ENCODE measurements at regions not wholly inside any gene's neighbourhood (a gene's known extent, or its start where the extent isn't known, plus 50 kb on each side); places are given as distances from the start of the nearest gene placed in this dataset.
A peak's percentile ranks its signal among the peaks of the same experiment; 100 is the strongest.

DNA sequence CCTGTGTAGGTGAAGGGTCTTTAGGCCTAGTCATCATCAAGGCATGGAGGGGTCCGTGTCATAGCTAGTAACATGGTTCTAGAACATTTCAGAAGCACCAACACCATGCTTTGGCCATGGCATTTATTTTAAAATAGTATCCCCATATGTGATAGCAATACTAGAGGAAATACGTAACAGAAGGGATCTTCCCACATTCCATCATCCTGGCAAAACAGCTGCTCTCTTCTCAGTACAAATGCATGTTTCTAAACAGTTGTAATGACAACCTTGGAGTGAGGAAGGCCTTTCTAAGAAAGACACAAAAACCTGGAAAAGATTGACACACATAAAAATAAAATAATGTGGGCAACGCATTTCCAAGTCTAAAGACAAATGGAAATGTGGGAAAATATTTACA lies 97.6 kb downstream of the GADD45G start:
- Histone ChIP-seq H4K20me1 (ENCODE audit: control insufficient read depth, insufficient read depth) (no peaks in the 10 kb centered on the region), H3K4me1 (ENCODE audit: control insufficient read depth, insufficient read depth, low read length) (peaks cover 24% of the 10 kb centered on the region), H3K27ac (ENCODE audit: control insufficient read depth, insufficient read depth) (peak overlapping the region; percentile 83; the same call in 1 of the 2 replicates), H3K4me3 (peak overlapping the region; percentile 41; the same call in 1 of the 2 replicates), H3K79me2 (ENCODE audit: control insufficient read depth, insufficient read depth, low read length) (peaks cover 10% of the 10 kb centered on the region), H3K36me3 (ENCODE audit: control insufficient read depth in 2 of 2, insufficient read depth in 2 of 2, low read length in 1 of 2) (no peaks in the 10 kb centered on the region), H3K9ac (ENCODE audit: control insufficient read depth, insufficient read depth, low read length) (peak overlapping the region; percentile 28; the same call in 1 of the 2 replicates), H3K27me3 (replicated peaks in 1 of 2; ENCODE audit: control insufficient read depth in 2 of 2, insufficient read depth in 2 of 2, low read length in 1 of 2) (no peaks in the 10 kb centered on the region), H2AFZ (ENCODE audit: control insufficient read depth, low read depth, low read length) (no peak overlapping the region), H3K9me3 (replicated peaks; ENCODE audit: control insufficient read depth, insufficient read depth, low read length) (no peaks in the 10 kb centered on the region), H3K4me2 (ENCODE audit: control insufficient read depth, insufficient read depth) (peak overlapping the region; percentile 69; the same call in 1 of the 2 replicates)
- ATAC-seq (no peak; the same call in 2 of the 3 replicates), FAIRE-seq (no peak), DNase-seq (ENCODE audit: low read depth, low spot score) (no peak)
- SMC1A ChIA-PET (ENCODE audit: uncharacterized antibody, unreplicated experiment): interaction anchor here (0.6 to 5.3 kb wide), 20 partner anchors 9 to 774 kb away, joined by 3 to 39 read pairs (median 4); no protein-coding TSS in a partner anchor
- RAD21 ChIA-PET (ENCODE audit: unreplicated experiment): interaction anchor here (0.8 to 5.5 kb wide), 15 partner anchors 11 to 400 kb away, joined by 3 to 57 read pairs (median 7); no protein-coding TSS in a partner anchor
- CTCF ChIA-PET: interaction anchor here (0.8 to 1.7 kb wide), 6 partner anchors 9 to 113 kb away, joined by 3 to 7 read pairs (median 4); no protein-coding TSS in a partner anchor
- 65% methylated on average over 3 of the region's 3 CpGs for WGBS (ENCODE audit: insufficient coverage, insufficient replicate concordance, low lambda C conversion rate, missing lambda C conversion rate)
- in situ Hi-C loops (cut with MboI) (no loop called here), intact Hi-C loops (cut with micrococcal nuclease; ENCODE audit: unreplicated experiment) (loop anchor here (5.0 kb wide), 1 partner anchor 115 kb away; no protein-coding TSS in a partner anchor)
- no TSS peak for BruUV-seq (replicated peaks)
- POLR2A ChIA-PET: interaction anchor here (0.8 to 2.2 kb wide), 9 partner anchors 9 to 122 kb away, joined by 3 to 9 read pairs (median 4); no protein-coding TSS in a partner anchor
- TF ChIP-seq CHD1 (IDR thresholded peaks at IDR 0.05; ENCODE audit: low read depth, low read length) (no peak), FOXK2 (IDR thresholded peaks at IDR 0.05) (no peak), POLR2AphosphoS2 (IDR thresholded peaks at IDR 0.05; ENCODE audit: low read depth, low read length) (no peak), ASH2L (IDR thresholded peaks at IDR 0.05; ENCODE audit: borderline replicate concordance, low read depth) (no peak), RAD21 (IDR thresholded peaks at IDR 0.05; ENCODE audit: insufficient read depth, low read depth, low read length) (no peak), SIX5 (IDR thresholded peaks at IDR 0.05; ENCODE audit: low read depth, low read length, severe bottlenecking) (no peak), MEF2B (IDR thresholded peaks at IDR 0.05; ENCODE audit: partially characterized antibody, poor library complexity, severe bottlenecking) (no peak), POLR2A (IDR thresholded peaks at IDR 0.05; ENCODE audit: low read depth, low read length) (no peak), NR2F1 (conservative IDR thresholded peaks at IDR 0.05) (no peak), CREM (IDR thresholded peaks at IDR 0.05; ENCODE audit: low read depth) (no peak), SMAD5 (IDR thresholded peaks at IDR 0.05; ENCODE audit: low read depth) (no peak), BCL11A (IDR thresholded peaks at IDR 0.05; ENCODE audit: low read depth, low read length) (no peak), ZSCAN29 (IDR thresholded peaks at IDR 0.05) (no peak), BHLHE40 (IDR thresholded peaks at IDR 0.05; ENCODE audit: borderline replicate concordance in 1 of 2, low read depth in 2 of 2, low read length in 1 of 2) (no peak)
- TF ChIP-seq, protein P1, sequence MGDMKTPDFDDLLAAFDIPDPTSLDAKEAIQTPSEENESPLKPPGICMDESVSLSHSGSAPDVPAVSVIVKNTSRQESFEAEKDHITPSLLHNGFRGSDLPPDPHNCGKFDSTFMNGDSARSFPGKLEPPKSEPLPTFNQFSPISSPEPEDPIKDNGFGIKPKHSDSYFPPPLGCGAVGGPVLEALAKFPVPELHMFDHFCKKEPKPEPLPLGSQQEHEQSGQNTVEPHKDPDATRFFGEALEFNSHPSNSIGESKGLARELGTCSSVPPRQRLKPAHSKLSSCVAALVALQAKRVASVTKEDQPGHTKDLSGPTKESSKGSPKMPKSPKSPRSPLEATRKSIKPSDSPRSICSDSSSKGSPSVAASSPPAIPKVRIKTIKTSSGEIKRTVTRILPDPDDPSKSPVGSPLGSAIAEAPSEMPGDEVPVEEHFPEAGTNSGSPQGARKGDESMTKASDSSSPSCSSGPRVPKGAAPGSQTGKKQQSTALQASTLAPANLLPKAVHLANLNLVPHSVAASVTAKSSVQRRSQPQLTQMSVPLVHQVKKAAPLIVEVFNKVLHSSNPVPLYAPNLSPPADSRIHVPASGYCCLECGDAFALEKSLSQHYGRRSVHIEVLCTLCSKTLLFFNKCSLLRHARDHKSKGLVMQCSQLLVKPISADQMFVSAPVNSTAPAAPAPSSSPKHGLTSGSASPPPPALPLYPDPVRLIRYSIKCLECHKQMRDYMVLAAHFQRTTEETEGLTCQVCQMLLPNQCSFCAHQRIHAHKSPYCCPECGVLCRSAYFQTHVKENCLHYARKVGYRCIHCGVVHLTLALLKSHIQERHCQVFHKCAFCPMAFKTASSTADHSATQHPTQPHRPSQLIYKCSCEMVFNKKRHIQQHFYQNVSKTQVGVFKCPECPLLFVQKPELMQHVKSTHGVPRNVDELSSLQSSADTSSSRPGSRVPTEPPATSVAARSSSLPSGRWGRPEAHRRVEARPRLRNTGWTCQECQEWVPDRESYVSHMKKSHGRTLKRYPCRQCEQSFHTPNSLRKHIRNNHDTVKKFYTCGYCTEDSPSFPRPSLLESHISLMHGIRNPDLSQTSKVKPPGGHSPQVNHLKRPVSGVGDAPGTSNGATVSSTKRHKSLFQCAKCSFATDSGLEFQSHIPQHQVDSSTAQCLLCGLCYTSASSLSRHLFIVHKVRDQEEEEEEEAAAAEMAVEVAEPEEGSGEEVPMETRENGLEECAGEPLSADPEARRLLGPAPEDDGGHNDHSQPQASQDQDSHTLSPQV (IDR thresholded peaks at IDR 0.05): no peak
- TF ChIP-seq, protein P2, sequence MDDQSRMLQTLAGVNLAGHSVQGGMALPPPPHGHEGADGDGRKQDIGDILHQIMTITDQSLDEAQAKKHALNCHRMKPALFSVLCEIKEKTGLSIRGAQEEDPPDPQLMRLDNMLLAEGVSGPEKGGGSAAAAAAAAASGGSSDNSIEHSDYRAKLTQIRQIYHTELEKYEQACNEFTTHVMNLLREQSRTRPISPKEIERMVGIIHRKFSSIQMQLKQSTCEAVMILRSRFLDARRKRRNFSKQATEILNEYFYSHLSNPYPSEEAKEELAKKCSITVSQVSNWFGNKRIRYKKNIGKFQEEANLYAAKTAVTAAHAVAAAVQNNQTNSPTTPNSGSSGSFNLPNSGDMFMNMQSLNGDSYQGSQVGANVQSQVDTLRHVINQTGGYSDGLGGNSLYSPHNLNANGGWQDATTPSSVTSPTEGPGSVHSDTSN (IDR thresholded peaks at IDR 0.05; ENCODE audit: insufficient replicate concordance, low read depth, low read length): no peak
- TF ChIP-seq, protein P3, sequence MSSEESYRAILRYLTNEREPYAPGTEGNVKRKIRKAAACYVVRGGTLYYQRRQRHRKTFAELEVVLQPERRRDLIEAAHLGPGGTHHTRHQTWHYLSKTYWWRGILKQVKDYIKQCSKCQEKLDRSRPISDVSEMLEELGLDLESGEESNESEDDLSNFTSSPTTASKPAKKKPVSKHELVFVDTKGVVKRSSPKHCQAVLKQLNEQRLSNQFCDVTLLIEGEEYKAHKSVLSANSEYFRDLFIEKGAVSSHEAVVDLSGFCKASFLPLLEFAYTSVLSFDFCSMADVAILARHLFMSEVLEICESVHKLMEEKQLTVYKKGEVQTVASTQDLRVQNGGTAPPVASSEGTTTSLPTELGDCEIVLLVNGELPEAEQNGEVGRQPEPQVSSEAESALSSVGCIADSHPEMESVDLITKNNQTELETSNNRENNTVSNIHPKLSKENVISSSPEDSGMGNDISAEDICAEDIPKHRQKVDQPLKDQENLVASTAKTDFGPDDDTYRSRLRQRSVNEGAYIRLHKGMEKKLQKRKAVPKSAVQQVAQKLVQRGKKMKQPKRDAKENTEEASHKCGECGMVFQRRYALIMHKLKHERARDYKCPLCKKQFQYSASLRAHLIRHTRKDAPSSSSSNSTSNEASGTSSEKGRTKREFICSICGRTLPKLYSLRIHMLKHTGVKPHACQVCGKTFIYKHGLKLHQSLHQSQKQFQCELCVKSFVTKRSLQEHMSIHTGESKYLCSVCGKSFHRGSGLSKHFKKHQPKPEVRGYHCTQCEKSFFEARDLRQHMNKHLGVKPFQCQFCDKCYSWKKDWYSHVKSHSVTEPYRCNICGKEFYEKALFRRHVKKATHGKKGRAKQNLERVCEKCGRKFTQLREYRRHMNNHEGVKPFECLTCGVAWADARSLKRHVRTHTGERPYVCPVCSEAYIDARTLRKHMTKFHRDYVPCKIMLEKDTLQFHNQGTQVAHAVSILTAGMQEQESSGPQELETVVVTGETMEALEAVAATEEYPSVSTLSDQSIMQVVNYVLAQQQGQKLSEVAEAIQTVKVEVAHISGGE (CRISPR knock-in tag; IDR thresholded peaks at IDR 0.05): no peak
